ENCODE measurements at regions not wholly inside any gene's neighbourhood (a gene's known extent, or its start where the extent isn't known, plus 50 kb on each side); places are given as distances from the start of the nearest gene placed in this dataset.
A peak's percentile ranks its signal among the peaks of the same experiment; 100 is the strongest.

DNA sequence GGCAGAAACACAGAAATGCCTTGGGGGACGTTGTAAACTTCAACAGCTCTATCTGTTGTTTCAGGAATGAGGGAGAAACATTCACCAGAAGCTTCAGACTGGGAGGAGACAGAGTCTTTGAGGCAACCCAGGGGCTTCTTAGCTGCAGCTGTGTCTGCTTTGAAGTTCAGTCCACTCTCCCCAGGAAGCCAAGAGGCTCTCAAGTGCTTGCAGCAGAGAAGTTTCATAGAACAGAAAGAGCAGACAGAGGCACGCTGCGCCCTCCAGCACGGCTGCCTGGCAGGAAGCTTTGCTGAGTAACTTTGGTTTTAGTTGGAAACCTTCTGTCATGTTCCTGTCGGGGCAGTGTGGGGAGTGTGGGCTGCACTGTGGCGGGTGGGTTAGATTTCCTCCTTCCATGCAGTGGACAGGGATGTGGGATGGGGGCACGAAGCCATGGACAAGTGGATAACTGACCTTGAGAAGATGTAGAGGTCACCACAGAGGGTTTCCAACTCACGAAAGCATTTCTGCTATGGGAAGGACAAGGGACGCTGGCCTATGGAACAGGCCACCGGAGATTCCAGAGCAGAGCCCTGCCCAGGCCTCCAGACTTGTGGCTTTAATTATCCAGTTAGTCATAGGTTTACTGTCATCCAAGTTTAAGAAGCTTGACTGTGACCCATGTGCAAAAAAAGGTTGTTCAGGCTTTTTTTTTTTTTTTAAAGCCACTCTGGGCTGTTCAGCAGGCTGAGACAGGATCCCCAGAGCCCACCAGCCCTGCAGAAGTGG, 107.7 kb downstream of the ARF6 start:
- ChIA-PET CTCF (interaction anchor here (0.6 kb wide), 1 partner anchor 108 kb away, joined by 3 read pairs; the partner anchor contains the start of gene ARF6), POLR2A (ENCODE audit: low non-redundant PET) (no interaction called here)
- H3K9me3 ChIP-seq (ENCODE audit: low read depth, low read length, poor library complexity, severe bottlenecking) = no peaks in the 10 kb centered on the region
- intact Hi-C loops (cut with micrococcal nuclease; ENCODE audit: unreplicated experiment) = no loop called here
- H3K4me3 ChIP-seq (ENCODE audit: low read depth, low read length, poor library complexity, severe bottlenecking) = no peak overlapping the region
- no peaks in the 10 kb centered on the region for H3K27me3 ChIP-seq (replicated peaks; ENCODE audit: insufficient read depth, low read depth, low read length, poor library complexity)
- no peak overlapping the region for H3K27ac ChIP-seq (ENCODE audit: low read depth, low read length, poor library complexity, severe bottlenecking)
- BruUV-seq (replicated peaks) = no TSS peak
- DNase-seq (ENCODE audit: low spot score) = peak; percentile 86
- peaks cover 23% of the 10 kb centered on the region for H3K4me1 ChIP-seq (ENCODE audit: insufficient read depth, low read length, poor library complexity, severe bottlenecking)
- TF ChIP-seq, protein P1, sequence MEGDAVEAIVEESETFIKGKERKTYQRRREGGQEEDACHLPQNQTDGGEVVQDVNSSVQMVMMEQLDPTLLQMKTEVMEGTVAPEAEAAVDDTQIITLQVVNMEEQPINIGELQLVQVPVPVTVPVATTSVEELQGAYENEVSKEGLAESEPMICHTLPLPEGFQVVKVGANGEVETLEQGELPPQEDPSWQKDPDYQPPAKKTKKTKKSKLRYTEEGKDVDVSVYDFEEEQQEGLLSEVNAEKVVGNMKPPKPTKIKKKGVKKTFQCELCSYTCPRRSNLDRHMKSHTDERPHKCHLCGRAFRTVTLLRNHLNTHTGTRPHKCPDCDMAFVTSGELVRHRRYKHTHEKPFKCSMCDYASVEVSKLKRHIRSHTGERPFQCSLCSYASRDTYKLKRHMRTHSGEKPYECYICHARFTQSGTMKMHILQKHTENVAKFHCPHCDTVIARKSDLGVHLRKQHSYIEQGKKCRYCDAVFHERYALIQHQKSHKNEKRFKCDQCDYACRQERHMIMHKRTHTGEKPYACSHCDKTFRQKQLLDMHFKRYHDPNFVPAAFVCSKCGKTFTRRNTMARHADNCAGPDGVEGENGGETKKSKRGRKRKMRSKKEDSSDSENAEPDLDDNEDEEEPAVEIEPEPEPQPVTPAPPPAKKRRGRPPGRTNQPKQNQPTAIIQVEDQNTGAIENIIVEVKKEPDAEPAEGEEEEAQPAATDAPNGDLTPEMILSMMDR (conservative IDR thresholded peaks at IDR 0.05; ENCODE audit: low read depth, low read length) = no peak
- no peak for TF ChIP-seq EZH2 (IDR thresholded peaks at IDR 0.05; ENCODE audit: borderline replicate concordance, low read depth, low read length, poor library complexity, severe bottlenecking)
- no peaks in the 10 kb centered on the region for H3K36me3 ChIP-seq (ENCODE audit: insufficient read depth, low read length, poor library complexity, severe bottlenecking)

DNA sequence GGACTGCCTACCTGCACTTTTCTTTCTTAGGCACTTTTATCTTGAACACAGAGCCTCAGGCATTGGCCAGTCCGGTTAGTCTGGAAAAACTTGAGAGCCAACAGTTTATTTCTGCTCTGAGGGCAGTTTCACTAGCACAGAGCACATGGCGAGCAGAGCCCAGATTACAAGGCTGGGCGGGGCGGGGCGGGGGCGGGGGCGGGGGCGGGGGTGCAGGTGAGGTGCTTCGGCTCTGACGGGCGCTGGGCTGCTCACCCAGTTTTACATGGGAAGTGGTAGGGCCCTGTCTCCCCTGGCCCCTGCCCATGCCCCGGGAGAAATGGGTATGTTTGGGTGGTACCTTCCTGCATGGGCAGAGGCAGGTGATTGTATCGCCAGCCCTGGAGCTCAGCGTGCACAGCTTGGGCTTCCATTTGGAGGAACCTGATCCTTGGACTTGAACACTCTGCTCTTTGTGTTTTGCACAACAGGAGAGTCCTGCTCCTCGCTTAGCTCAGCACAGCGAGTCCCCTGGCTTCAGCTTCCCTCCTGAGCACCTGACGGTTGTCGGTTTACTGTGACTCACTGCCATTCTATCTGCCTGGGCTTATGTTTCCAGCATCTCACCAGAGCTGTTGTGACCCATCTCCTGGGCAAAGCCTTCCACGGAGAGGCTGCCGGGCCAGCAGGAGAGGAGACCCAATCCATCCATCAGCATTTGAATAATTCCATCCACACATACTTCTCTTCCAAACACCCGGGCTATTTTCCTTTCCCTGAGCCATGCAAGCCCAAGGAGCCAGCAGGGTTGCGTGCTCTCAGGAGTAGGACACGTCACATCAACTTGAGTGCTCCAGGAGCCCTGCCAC, 108.5 kb downstream of the ARF6 start:
- intact Hi-C loops (cut with micrococcal nuclease; ENCODE audit: unreplicated experiment) = no loop called here
- no peak for TF ChIP-seq EZH2 (IDR thresholded peaks at IDR 0.05; ENCODE audit: borderline replicate concordance, low read depth, low read length, poor library complexity, severe bottlenecking)
- TF ChIP-seq, protein P1 (conservative IDR thresholded peaks at IDR 0.05; ENCODE audit: low read depth, low read length) = no peak
- H3K9me3 ChIP-seq (ENCODE audit: low read depth, low read length, poor library complexity, severe bottlenecking) = no peaks in the 10 kb centered on the region
- no peak for DNase-seq (ENCODE audit: low spot score)
- H3K36me3 ChIP-seq (ENCODE audit: insufficient read depth, low read length, poor library complexity, severe bottlenecking) = no peaks in the 10 kb centered on the region
- H3K4me3 ChIP-seq (ENCODE audit: low read depth, low read length, poor library complexity, severe bottlenecking) = no peak overlapping the region
- peaks cover 23% of the 10 kb centered on the region for H3K4me1 ChIP-seq (ENCODE audit: insufficient read depth, low read length, poor library complexity, severe bottlenecking)
- no peaks in the 10 kb centered on the region for H3K27me3 ChIP-seq (replicated peaks; ENCODE audit: insufficient read depth, low read depth, low read length, poor library complexity)
- BruUV-seq (replicated peaks) = no TSS peak
- ChIA-PET POLR2A (ENCODE audit: low non-redundant PET) (no interaction called here), CTCF (no interaction called here)
- no peak overlapping the region for H3K27ac ChIP-seq (ENCODE audit: low read depth, low read length, poor library complexity, severe bottlenecking)

DNA sequence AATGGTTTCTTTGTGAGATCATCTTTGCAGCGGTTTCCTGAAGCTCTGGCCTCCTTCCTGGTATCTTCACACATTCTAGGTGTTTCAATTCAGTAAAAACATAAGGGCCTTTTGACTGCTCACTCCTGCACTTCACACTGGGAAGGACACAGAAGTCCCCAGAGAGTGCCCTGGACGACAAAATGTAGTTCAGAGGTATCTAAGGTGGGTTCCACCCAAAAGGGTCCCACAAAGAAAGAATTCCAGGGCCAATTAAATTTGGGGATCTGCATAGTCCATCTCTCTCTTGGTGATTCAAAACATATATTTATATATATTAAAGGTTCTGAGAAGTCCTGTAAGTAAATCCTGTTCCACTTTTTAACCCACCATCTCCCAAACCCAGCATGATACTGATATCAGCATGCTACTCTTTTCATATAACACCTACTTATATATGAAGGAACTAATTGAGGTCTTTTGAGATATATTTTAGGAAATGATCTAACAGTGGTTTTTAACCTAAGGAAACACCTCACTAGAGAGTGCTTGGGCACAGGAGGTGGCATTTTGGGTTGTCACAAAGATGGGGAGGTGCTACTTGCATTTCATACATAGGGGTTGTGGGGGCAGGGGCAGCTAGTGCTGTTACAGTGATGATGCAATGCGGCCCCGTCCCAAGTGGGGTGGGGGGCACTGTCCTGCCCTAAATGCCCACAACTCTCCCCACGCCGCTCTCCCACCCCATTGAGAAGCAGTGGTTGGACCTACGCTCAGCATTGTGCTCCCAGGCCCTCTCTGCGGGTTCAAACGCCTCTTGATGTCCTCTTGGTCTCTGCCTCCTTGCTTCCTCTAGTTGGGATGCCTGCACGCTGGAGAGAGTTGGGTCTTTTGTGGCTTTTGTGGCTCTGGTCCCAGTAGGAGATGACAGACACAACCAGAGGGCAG, 109.4 kb downstream of the ARF6 start:
- ChIA-PET POLR2A (ENCODE audit: low non-redundant PET) (no interaction called here), CTCF (no interaction called here)
- BruUV-seq (replicated peaks) = no TSS peak
- intact Hi-C loops (cut with micrococcal nuclease; ENCODE audit: unreplicated experiment) = no loop called here
- H3K36me3 ChIP-seq (ENCODE audit: insufficient read depth, low read length, poor library complexity, severe bottlenecking) = no peaks in the 10 kb centered on the region
- no peak for TF ChIP-seq EZH2 (IDR thresholded peaks at IDR 0.05; ENCODE audit: borderline replicate concordance, low read depth, low read length, poor library complexity, severe bottlenecking)
- TF ChIP-seq, protein P1 (conservative IDR thresholded peaks at IDR 0.05; ENCODE audit: low read depth, low read length) = no peak
- no peak overlapping the region for H3K4me3 ChIP-seq (ENCODE audit: low read depth, low read length, poor library complexity, severe bottlenecking)
- no peaks in the 10 kb centered on the region for H3K9me3 ChIP-seq (ENCODE audit: low read depth, low read length, poor library complexity, severe bottlenecking)
- no peak overlapping the region for H3K27ac ChIP-seq (ENCODE audit: low read depth, low read length, poor library complexity, severe bottlenecking)
- DNase-seq (ENCODE audit: low spot score) = no peak
- H3K27me3 ChIP-seq (replicated peaks; ENCODE audit: insufficient read depth, low read depth, low read length, poor library complexity) = no peaks in the 10 kb centered on the region
- peaks cover 23% of the 10 kb centered on the region for H3K4me1 ChIP-seq (ENCODE audit: insufficient read depth, low read length, poor library complexity, severe bottlenecking)

All from A673 (cell line).